ENCODE measurements at regions not wholly inside any gene's neighbourhood (a gene's known extent, or its start where the extent isn't known, plus 50 kb on each side); places are given as distances from the start of the nearest gene placed in this dataset.
"Not testable (repeated sequence)": the region's sequence is repeated elsewhere in the genome, so short reads cannot be mapped to it uniquely, and the experiment has no call there.

DNA sequence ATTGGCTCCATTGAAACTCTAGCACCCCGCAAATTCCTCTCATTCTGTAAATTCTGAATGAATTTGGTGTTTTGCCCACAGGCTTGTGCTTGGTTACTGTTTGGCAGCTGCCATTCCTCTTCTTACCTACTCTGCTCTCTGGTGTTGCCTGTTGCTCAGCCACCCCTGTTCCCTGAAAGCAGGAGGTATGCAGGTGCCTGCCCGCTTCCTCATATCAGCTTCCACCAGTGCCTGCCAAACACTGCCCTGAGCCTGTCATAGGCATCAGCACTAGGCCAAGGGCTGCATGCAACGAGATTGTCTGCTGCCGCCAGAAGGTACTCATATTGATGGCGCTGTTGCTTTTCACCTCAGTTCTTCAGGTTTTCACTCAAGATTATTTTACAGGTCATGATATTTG lies 978.1 kb downstream of the C4orf33 start:
- no peak for DNase-seq (ENCODE audit: low spot score)

GRCh38 chr4:130077275-130077674 lies 981.3 kb downstream of the C4orf33 start:
- DNase-seq (ENCODE audit: low spot score): no peak

- not testable (repeated sequence) for DNase-seq (ENCODE audit: low spot score)
These were observed 983.1 kb downstream of the C4orf33 start for GRCh38 chr4:130079027-130079426.

DNA sequence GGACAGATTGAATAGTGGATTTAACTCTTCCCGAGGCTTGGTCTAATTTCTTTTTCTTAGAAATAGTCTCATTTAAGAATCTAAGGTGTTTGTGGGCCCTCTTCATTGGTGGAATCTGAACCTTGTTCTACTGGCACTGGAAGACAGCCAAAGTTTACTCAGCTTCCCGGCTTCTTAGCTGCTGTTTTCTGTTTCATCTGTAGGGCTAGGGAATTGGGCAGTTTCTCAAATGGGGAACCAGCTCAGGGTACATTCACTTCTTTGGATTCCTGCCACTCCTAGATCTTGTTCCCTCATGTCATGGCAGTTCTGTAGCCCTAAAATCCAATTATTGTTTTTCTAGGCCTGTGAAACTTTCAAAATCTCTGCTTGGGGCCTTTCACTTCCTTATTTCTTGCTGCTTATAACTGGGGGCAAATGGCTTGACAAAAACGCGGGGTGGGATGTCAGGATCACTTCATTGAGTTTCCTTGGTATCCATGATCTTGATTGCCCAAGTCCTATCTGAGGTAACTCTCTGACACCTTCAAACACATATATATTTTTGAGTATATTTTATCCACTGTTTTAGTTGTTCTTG lies 985.0 kb downstream of the C4orf33 start:
- no peak for DNase-seq (ENCODE audit: low spot score)

- no peak for DNase-seq (ENCODE audit: low spot score)
These were observed 994.5 kb downstream of the C4orf33 start for GRCh38 chr4:130090427-130090826.

- DNase-seq (ENCODE audit: low spot score): no peak
These were observed 996.4 kb downstream of the C4orf33 start for GRCh38 chr4:130092187-130093015.

GRCh38 chr4:130099105-130099504 lies 1003.2 kb downstream of the C4orf33 start:
- no peak for DNase-seq (ENCODE audit: low spot score)

DNA sequence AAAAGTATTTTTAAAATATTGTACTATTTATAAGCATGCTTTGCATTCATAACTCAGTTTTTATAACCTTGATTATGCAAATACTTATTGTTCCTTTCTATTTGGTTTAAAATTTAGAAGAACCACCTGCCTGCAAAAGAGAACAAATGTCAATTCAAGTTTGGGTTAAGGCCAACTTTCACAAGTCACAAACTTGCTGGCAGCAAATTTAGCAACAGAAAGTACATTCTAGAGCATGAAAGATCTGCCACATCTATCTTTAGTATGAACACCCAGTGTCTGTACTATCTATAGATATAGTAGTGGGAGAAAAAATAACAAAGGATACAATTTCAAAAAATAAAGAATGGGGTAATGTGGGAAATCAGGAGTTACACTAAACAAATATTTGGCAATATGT lies 1014.2 kb downstream of the C4orf33 start:
- no peak for DNase-seq (ENCODE audit: low spot score)

DNA sequence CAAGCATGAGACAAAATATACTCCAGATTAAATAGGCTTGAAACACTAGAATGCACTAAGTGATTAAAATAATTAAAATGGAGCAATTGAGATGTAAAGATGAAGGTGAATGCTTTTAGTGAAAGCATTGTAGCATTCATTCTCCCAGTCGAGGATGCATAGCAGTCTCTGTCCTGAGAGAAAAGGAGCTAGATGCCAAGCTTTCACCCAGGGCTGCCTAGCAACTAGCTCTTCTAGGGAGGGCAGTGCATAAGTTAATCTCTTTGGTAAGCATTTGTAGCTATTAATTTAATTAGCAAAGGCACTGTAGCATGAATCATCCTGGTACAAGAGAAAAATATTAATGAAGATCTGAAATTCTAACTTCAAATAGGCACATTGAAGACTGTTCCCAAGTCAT lies 1014.8 kb downstream of the C4orf33 start:
- DNase-seq (ENCODE audit: low spot score): no peak

DNA sequence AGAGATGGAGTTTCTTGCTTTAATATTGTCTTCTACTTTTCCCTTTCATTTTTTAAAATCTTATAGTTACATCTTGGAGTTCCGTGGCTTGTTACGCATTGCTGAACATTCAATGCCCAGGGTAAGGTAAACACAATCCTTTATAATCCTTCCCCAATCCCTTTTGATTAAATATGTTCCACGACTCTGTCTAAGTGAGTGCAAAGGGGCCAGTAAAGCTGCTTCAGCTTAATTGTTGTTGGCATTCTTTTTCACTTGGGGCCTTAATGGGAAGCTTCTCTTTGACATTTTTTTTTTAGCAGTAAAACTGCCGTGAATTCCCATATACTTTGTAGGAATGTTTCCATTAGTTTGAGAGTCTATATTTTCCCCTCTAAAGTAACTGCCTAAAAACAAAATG lies 1028.1 kb downstream of the C4orf33 start:
- DNase-seq (ENCODE audit: low spot score): no peak

DNA sequence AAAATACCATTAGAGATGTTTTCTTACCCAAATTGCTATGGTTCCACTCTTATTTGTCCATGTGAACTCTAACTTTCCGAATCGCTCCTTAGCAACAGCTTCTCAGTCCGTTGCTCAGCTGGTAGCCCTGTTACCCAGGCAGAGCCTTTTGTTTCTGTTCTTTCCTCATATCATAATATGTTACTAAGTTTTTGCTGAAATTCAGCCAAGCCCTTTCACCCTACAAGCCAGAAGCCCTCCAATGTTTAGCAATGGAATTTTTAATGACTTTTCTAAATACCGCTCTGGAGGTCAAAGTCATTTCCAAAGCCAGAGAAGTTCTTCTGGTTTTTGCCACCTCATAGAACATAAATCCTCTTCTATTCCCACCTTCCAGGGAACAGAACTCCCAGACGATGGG lies 1029.5 kb downstream of the C4orf33 start:
- no peak for DNase-seq (ENCODE audit: low spot score)

- no peak for DNase-seq (ENCODE audit: low spot score)
These were observed 1031.3 kb downstream of the C4orf33 start for GRCh38 chr4:130127297-130127696.

- no peak for DNase-seq (ENCODE audit: low spot score)
These were observed 1035.6 kb downstream of the C4orf33 start for GRCh38 chr4:130131536-130131935.

DNA sequence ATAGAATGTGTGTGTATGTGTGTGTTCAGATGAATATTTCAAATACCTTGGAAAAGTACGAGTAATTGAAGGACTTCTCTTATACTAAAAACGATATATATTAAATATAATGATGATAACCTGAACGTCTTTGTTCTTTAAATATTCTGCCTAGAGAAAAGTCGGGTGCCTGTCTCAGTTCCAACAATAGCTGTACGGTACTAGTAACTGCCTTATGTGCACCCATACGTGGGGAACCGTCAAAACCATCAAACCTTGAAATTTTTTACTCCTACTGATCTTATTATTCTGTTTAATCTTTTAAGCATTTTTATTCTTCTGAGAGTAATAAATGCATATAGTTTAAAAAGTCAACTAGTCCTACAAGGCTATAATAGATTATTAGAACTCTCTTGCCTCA lies 1045.7 kb downstream of the C4orf33 start:
- no peak for DNase-seq (ENCODE audit: low spot score)

DNA sequence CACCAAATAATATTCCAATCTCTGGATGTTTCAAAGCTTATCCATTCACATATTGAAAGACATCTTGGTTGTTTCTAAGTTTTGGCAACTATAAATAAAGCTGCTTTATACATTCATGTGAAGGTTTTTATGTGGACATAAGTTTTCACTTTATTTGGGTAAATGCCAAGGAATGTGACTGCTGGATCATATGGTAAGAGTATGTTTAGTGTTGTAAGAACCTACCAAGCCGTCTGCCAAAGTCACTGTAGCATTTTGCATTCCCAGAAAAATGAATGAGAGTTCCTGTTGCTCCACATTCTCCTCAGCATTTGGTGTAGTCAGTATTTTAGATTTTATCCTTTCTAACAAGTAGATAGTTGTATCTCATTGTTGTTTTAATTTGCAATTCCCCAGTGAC lies 1047.7 kb downstream of the C4orf33 start:
- no peak for DNase-seq (ENCODE audit: low spot score)

GRCh38 chr4:130146773-130147172 lies 1050.8 kb downstream of the C4orf33 start:
- DNase-seq (ENCODE audit: low spot score): no peak

- no peak for DNase-seq (ENCODE audit: low spot score)
These were observed 1051.7 kb downstream of the C4orf33 start for GRCh38 chr4:130147641-130148040.

GRCh38 chr4:130154901-130155300 lies 1058.9 kb downstream of the C4orf33 start:
- DNase-seq (ENCODE audit: low spot score): no peak

GRCh38 chr4:130163701-130164100 lies 1067.7 kb downstream of the C4orf33 start:
- no peak for DNase-seq (ENCODE audit: low spot score)

GRCh38 chr4:130165381-130165780 lies 1069.4 kb downstream of the C4orf33 start:
- no peak for DNase-seq (ENCODE audit: low spot score)

- no peak for DNase-seq (ENCODE audit: low spot score)
These were observed 1076.2 kb downstream of the C4orf33 start for GRCh38 chr4:130172156-130172555.

GRCh38 chr4:130178106-130178505 lies 1082.2 kb downstream of the C4orf33 start:
- DNase-seq (ENCODE audit: low spot score): no peak

DNA sequence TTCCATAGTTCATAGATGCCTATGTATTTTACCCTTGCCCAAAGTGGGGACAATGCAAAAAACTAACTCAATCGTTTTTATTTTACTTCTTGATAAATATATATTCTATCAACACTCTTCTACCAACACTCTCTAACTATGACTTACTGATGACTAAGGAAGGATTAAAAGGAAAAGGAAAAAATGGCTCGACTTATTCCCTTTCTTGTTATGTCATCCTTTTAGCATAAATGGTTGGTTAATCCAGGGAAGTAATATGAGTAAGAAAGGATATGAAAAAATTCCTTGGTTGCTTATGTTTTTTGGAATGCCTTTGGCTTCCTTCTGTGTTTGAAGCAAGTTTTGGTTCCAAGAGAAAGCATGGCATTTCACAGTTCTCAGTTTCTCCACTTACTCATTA lies 1087.1 kb downstream of the C4orf33 start:
- no peak for DNase-seq (ENCODE audit: low spot score)

- DNase-seq (ENCODE audit: low spot score): no peak
These were observed 1087.8 kb downstream of the C4orf33 start for GRCh38 chr4:130183766-130184165.
